PC-9 (cell line): ENCODE measurements at regions not wholly inside any gene's neighbourhood (a gene's known extent, or its start where the extent isn't known, plus 50 kb on each side); places are given as distances from the start of the nearest gene placed in this dataset.

ENCODE experiments used
- CTCF ChIP-seq: fragments of 200-600 bp; sonication (generic); conservative IDR thresholded peaks from 2 replicates; pipeline ENCODE4 v1.6.1; 2017; ENCODE audit warnings: mixed run types, antibody characterized with exemption, mild to moderate bottlenecking, moderate library complexity
- EZH2 ChIP-seq: fragments of 200-600 bp; sonication (generic); IDR thresholded peaks from 2 replicates; pipeline ENCODE4 v1.8.0; 2017; ENCODE audit warnings: antibody characterized with exemption, low read depth

- TF ChIP-seq CTCF (no peak), EZH2 (no peak)
Observed at GRCh38 chr4:131304686-131305085, 1844.4 kb upstream of the PCDH10 start.
